ENCODE measurements at regions not wholly inside any gene's neighbourhood (a gene's known extent, or its start where the extent isn't known, plus 50 kb on each side); places are given as distances from the start of the nearest gene placed in this dataset.

- POLR2A ChIA-PET: no interaction called here
- CTCF ChIA-PET: no interaction called here
- Mint-ChIP-seq H3K27me3 (no peaks in the 10 kb centered on the region), H3K27ac (no peak overlapping the region), H3K4me1 (ENCODE audit: low read depth) (no peaks in the 10 kb centered on the region), H3K4me3 (no peak overlapping the region), H3K36me3 (no peaks in the 10 kb centered on the region), H3K9me3 (no peaks in the 10 kb centered on the region)
- intact Hi-C loops (cut with micrococcal nuclease): no loop called here
- DNase-seq: no peak
Measured at GRCh38 chr4:174438711-174439110, 83.6 kb downstream of the HPGD start.

DNA sequence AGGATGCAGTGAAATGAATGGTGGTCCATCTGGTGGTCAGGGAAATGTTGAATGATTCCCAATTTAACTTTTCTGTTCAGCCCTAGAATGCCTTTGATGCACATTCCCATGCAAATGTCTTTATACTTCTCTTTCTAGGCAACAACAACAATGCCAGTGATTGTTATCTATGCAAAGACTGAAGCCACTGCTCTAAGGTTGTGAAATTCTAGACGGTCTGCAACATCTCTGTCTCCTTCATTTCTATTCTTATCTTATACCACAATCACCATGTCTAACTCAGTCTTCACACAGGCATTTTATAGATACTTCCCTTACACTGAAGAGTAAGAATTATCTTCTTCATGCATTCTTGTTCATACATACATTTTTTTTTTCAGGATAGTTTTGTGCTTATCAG is 84.5 kb downstream of the HPGD start:
- DNase-seq: no peak
- POLR2A ChIA-PET: no interaction called here
- Mint-ChIP-seq H3K27me3 (no peaks in the 10 kb centered on the region), H3K36me3 (no peaks in the 10 kb centered on the region), H3K27ac (no peak overlapping the region), H3K9me3 (no peaks in the 10 kb centered on the region), H3K4me1 (ENCODE audit: low read depth) (no peaks in the 10 kb centered on the region), H3K4me3 (no peak overlapping the region)
- CTCF ChIA-PET: no interaction called here
- intact Hi-C loops (cut with micrococcal nuclease): no loop called here

- POLR2A ChIA-PET: no interaction called here
Measured at GRCh38 chr4:174437324-174437723, 85.0 kb downstream of the HPGD start.

GRCh38 chr4:174436377-174436776 is 85.9 kb downstream of the HPGD start:
- H3K27me3 Mint-ChIP-seq: no peaks in the 10 kb centered on the region
- intact Hi-C loops (cut with micrococcal nuclease): no loop called here
- H3K27ac Mint-ChIP-seq: no peak overlapping the region
- no peak for DNase-seq
- CTCF ChIA-PET: no interaction called here
- H3K9me3 Mint-ChIP-seq: no peaks in the 10 kb centered on the region
- H3K4me3 Mint-ChIP-seq: no peak overlapping the region
- H3K36me3 Mint-ChIP-seq: no peaks in the 10 kb centered on the region
- no peaks in the 10 kb centered on the region for H3K4me1 Mint-ChIP-seq (ENCODE audit: low read depth)
- POLR2A ChIA-PET: no interaction called here

More at GRCh38 chr4:174437324-174437723, 85.0 kb downstream of the HPGD start:
- no peak overlapping the region for H3K27ac Mint-ChIP-seq
- H3K4me3 Mint-ChIP-seq: no peak overlapping the region
- CTCF ChIA-PET: no interaction called here
- no peaks in the 10 kb centered on the region for H3K4me1 Mint-ChIP-seq (ENCODE audit: low read depth)
- H3K9me3 Mint-ChIP-seq: no peaks in the 10 kb centered on the region
- intact Hi-C loops (cut with micrococcal nuclease): no loop called here
- H3K36me3 Mint-ChIP-seq: no peaks in the 10 kb centered on the region
- no peak for DNase-seq
- no peaks in the 10 kb centered on the region for H3K27me3 Mint-ChIP-seq

DNA sequence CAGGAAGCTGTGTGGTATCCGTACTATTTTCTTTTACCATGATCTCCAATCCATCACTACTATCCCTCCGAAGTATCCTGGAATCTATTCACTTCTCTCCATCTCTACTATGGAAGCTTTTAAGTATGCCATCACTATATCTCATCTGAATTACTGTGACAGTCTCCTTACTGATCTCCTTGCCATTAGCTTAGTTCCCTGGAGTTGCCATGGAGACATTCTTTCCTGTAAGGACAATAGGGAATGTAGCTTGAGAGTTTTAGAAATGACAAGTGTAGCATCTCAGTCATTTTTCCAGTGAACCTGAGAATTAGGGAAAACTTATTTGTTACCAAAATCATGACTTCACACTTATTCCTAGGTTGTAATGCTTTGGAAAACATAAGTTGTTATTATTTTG is 86.3 kb downstream of the HPGD start:
- CTCF ChIA-PET: no interaction called here
- H3K27me3 Mint-ChIP-seq: no peaks in the 10 kb centered on the region
- no peak for DNase-seq
- H3K4me3 Mint-ChIP-seq: no peak overlapping the region
- intact Hi-C loops (cut with micrococcal nuclease): no loop called here
- no peaks in the 10 kb centered on the region for H3K36me3 Mint-ChIP-seq
- H3K9me3 Mint-ChIP-seq: no peaks in the 10 kb centered on the region
- H3K4me1 Mint-ChIP-seq (ENCODE audit: low read depth): no peaks in the 10 kb centered on the region
- POLR2A ChIA-PET: no interaction called here
- no peak overlapping the region for H3K27ac Mint-ChIP-seq

DNA sequence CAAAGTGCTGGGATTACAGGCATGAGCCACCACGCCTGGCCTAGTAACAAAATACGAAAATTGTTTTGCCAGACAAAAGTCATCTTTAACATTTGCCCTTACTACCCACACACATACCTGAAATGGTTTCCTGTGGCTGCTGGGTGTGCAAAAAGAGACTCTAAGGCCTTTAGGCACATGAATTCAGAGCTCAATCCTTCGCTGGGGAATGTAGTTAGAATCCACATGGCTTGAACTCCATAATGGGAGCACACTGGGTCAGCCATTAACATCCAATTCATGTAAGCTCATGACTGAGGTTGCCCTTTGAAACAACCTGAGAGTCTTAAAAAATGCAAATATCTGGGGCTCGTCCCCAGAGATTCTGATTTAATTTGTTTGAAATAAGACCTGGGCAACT is 87.8 kb downstream of the HPGD start:
- CTCF ChIA-PET: no interaction called here

GRCh38 chr4:174430576-174430975 is 91.7 kb downstream of the HPGD start:
- ChIA-PET POLR2A (no interaction called here), CTCF (no interaction called here)
- H3K36me3 Mint-ChIP-seq: no peaks in the 10 kb centered on the region
- H3K4me1 Mint-ChIP-seq (ENCODE audit: low read depth): no peaks in the 10 kb centered on the region
- H3K27me3 Mint-ChIP-seq: peaks cover 4% of the 10 kb centered on the region
- H3K4me3 Mint-ChIP-seq: no peak overlapping the region
- H3K27ac Mint-ChIP-seq: no peak overlapping the region
- DNase-seq: no peak
- H3K9me3 Mint-ChIP-seq: no peaks in the 10 kb centered on the region
- intact Hi-C loops (cut with micrococcal nuclease): no loop called here

More for the DNA sequence above, 87.8 kb downstream of the HPGD start:
- intact Hi-C loops (cut with micrococcal nuclease): no loop called here
- POLR2A ChIA-PET: no interaction called here
- no peaks in the 10 kb centered on the region for H3K27me3 Mint-ChIP-seq
- no peak overlapping the region for H3K27ac Mint-ChIP-seq
- H3K4me1 Mint-ChIP-seq (ENCODE audit: low read depth): no peaks in the 10 kb centered on the region
- no peak overlapping the region for H3K4me3 Mint-ChIP-seq
- H3K9me3 Mint-ChIP-seq: no peaks in the 10 kb centered on the region
- DNase-seq: no peak
- H3K36me3 Mint-ChIP-seq: no peaks in the 10 kb centered on the region

- no peaks in the 10 kb centered on the region for H3K4me1 Mint-ChIP-seq (ENCODE audit: low read depth)
- peaks cover 4% of the 10 kb centered on the region for H3K27me3 Mint-ChIP-seq
- intact Hi-C loops (cut with micrococcal nuclease): no loop called here
- no peak overlapping the region for H3K4me3 Mint-ChIP-seq
- ChIA-PET CTCF (no interaction called here), POLR2A (no interaction called here)
- H3K27ac Mint-ChIP-seq: no peak overlapping the region
- H3K9me3 Mint-ChIP-seq: no peaks in the 10 kb centered on the region
- no peaks in the 10 kb centered on the region for H3K36me3 Mint-ChIP-seq
- DNase-seq: no peak
Measured at GRCh38 chr4:174429701-174430410, 92.4 kb downstream of the HPGD start.

DNA sequence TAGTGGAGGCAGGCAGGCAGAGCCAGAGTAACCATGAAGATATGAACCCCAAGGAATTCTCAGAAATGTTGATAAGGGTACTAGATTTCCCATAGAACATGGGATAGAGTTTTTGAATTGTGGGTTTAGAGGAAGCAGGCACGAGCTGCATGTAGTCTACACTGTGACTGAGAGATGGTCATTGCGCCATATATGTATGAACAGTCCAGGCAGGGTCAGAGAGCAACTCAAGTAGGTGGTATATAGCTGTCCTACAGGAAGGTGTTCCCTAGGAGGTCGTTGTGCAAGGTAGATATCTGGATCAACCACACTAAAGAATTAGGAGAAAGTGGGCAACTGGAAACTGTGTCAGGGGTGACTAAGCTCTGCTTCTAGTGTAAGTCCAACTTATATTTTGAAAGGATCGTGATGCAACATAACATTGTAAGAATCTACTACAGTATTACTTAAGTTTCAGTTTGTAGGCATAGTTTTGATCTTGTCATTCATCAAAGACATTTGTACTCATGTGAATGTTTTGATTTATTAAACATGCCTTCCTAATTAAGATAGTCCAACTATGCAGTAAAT is 94.6 kb downstream of the HPGD start:
- Mint-ChIP-seq H3K36me3 (no peaks in the 10 kb centered on the region), H3K4me3 (no peak overlapping the region), H3K27me3 (peaks cover 6% of the 10 kb centered on the region), H3K27ac (no peak overlapping the region), H3K9me3 (no peaks in the 10 kb centered on the region), H3K4me1 (ENCODE audit: low read depth) (peaks cover 5% of the 10 kb centered on the region)
- DNase-seq: no peak
- ChIA-PET POLR2A (no interaction called here), CTCF (no interaction called here)
- intact Hi-C loops (cut with micrococcal nuclease): no loop called here

DNA sequence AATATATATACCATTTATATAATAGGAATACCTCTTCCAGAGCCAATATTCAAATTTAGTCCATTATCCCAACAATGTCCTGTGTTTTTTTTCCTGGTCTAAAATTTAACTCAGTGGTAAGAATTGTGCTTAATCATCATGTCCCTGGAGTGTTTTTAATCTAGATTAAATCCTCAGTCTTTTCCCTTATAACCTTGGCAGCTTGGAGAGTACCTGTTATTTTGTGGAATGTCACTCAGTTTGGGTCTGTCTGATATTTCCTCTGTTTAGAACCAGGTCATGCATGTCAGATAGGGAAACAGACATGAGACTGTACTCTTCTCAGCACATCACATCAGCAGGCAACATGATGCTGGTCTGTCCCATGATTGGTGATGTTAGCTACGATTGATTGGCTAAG is 96.6 kb downstream of the HPGD start:
- Mint-ChIP-seq H3K27me3 (peaks cover 9% of the 10 kb centered on the region), H3K9me3 (no peaks in the 10 kb centered on the region), H3K36me3 (no peaks in the 10 kb centered on the region), H3K27ac (no peak overlapping the region), H3K4me1 (ENCODE audit: low read depth) (peaks cover 6% of the 10 kb centered on the region), H3K4me3 (no peak overlapping the region)
- ChIA-PET POLR2A (no interaction called here), CTCF (no interaction called here)
- intact Hi-C loops (cut with micrococcal nuclease): no loop called here
- no peak for DNase-seq

GRCh38 chr4:174423257-174423944 is 98.9 kb downstream of the HPGD start:
- Mint-ChIP-seq H3K4me3 (no peak overlapping the region), H3K27me3 (peaks cover 11% of the 10 kb centered on the region), H3K9me3 (no peaks in the 10 kb centered on the region), H3K4me1 (ENCODE audit: low read depth) (peaks cover 10% of the 10 kb centered on the region), H3K36me3 (no peaks in the 10 kb centered on the region), H3K27ac (no peak overlapping the region)
- intact Hi-C loops (cut with micrococcal nuclease): no loop called here
- CTCF ChIA-PET: no interaction called here
- DNase-seq: peak; percentile 18
- POLR2A ChIA-PET: no interaction called here

GRCh38 chr4:174422893-174423256 is 99.4 kb downstream of the HPGD start:
- H3K4me1 Mint-ChIP-seq (ENCODE audit: low read depth): peaks cover 10% of the 10 kb centered on the region
- CTCF ChIA-PET: no interaction called here
- H3K36me3 Mint-ChIP-seq: no peaks in the 10 kb centered on the region
- H3K9me3 Mint-ChIP-seq: no peaks in the 10 kb centered on the region
- H3K27ac Mint-ChIP-seq: no peak overlapping the region
- DNase-seq: no peak
- H3K27me3 Mint-ChIP-seq: peaks cover 11% of the 10 kb centered on the region
- POLR2A ChIA-PET: no interaction called here
- intact Hi-C loops (cut with micrococcal nuclease): no loop called here
- no peak overlapping the region for H3K4me3 Mint-ChIP-seq

- no peak for DNase-seq
- POLR2A ChIA-PET: no interaction called here
- H3K4me1 Mint-ChIP-seq (ENCODE audit: low read depth): peaks cover 10% of the 10 kb centered on the region
- CTCF ChIA-PET: no interaction called here
- H3K27ac Mint-ChIP-seq: no peak overlapping the region
- H3K36me3 Mint-ChIP-seq: no peaks in the 10 kb centered on the region
- intact Hi-C loops (cut with micrococcal nuclease): no loop called here
- no peaks in the 10 kb centered on the region for H3K9me3 Mint-ChIP-seq
- peaks cover 6% of the 10 kb centered on the region for H3K27me3 Mint-ChIP-seq
- H3K4me3 Mint-ChIP-seq: no peak overlapping the region
Measured at GRCh38 chr4:174420316-174420715, 102.0 kb downstream of the HPGD start.

All from activated CD4-positive, alpha-beta memory T cell treated with anti-CD3 and anti-CD28 coated beads for 36 hours (primary cell).